Progenitor cell of endocrine pancreas (in vitro differentiated cells): ENCODE measurements at regions not wholly inside any gene's neighbourhood (a gene's known extent, or its start where the extent isn't known, plus 50 kb on each side); places are given as distances from the start of the nearest gene placed in this dataset.

Experiments
- DNase-seq: peaks from one replicate; pipeline ENCODE4 v3.0.0; 2021; ENCODE audit warnings: low spot score; ENCODE audit not compliant: unreplicated experiment
- H3K27ac Mint-ChIP-seq: 2 replicates; pipeline ENCODE4 v1.8.0; 2021; ENCODE audit warnings: mild to moderate bottlenecking, moderate library complexity, mixed read lengths
- H3K27me3 Mint-ChIP-seq: 2 replicates; pipeline ENCODE4 v1.8.0; 2021; ENCODE audit warnings: mixed read lengths
- H3K36me3 Mint-ChIP-seq: 2 replicates; pipeline ENCODE4 v1.8.0; 2022; ENCODE audit warnings: mixed read lengths; ENCODE audit not compliant: insufficient read depth
- H3K4me1 Mint-ChIP-seq: 2 replicates; pipeline ENCODE4 v1.8.0; 2021; ENCODE audit warnings: low read depth, mixed read lengths
- H3K4me3 Mint-ChIP-seq: 2 replicates; pipeline ENCODE4 v1.8.0; 2021; ENCODE audit warnings: low read depth, mild to moderate bottlenecking, moderate library complexity, mixed read lengths
- H3K9me3 Mint-ChIP-seq: 2 replicates; pipeline ENCODE4 v1.8.0; 2021; ENCODE audit warnings: low read depth, mixed read lengths
- CTCF ChIP-seq: fragments of 200-600 bp; sonication (generic); IDR thresholded peaks from one replicate; pipeline ENCODE4 v1.5.0; 2021; ENCODE audit warnings: antibody characterized with exemption, mild to moderate bottlenecking; ENCODE audit not compliant: unreplicated experiment

- H3K27ac Mint-ChIP-seq: no peak overlapping the region
- H3K27me3 Mint-ChIP-seq: peaks cover 23% of the 10 kb centered on the region
- no peak for DNase-seq
- H3K36me3 Mint-ChIP-seq: no peaks in the 10 kb centered on the region
- H3K4me1 Mint-ChIP-seq: peaks cover 11% of the 10 kb centered on the region
- H3K4me3 Mint-ChIP-seq: no peak overlapping the region
- no peaks in the 10 kb centered on the region for H3K9me3 Mint-ChIP-seq
- no peak for TF ChIP-seq CTCF
Measured at GRCh38 chr4:1574601-1575417, 109.3 kb downstream of the FAM53A start.

GRCh38 chr4:1573830-1574459 lies 110.2 kb downstream of the FAM53A start:
- TF ChIP-seq CTCF: no peak
- H3K27ac Mint-ChIP-seq: no peak overlapping the region
- no peak overlapping the region for H3K4me3 Mint-ChIP-seq
- no peaks in the 10 kb centered on the region for H3K36me3 Mint-ChIP-seq
- no peak for DNase-seq
- H3K27me3 Mint-ChIP-seq: peaks cover 23% of the 10 kb centered on the region
- H3K9me3 Mint-ChIP-seq: no peaks in the 10 kb centered on the region
- peaks cover 11% of the 10 kb centered on the region for H3K4me1 Mint-ChIP-seq

- Mint-ChIP-seq H3K4me3 (no peak overlapping the region), H3K27ac (peak overlapping the region; percentile 30), H3K27me3 (peaks cover 23% of the 10 kb centered on the region), H3K4me1 (peaks cover 11% of the 10 kb centered on the region), H3K36me3 (no peaks in the 10 kb centered on the region), H3K9me3 (no peaks in the 10 kb centered on the region)
- no peak for TF ChIP-seq CTCF
- DNase-seq: no peak
Measured at GRCh38 chr4:1572964-1573720, 111.0 kb downstream of the FAM53A start.

- TF ChIP-seq CTCF: no peak
- Mint-ChIP-seq H3K36me3 (no peaks in the 10 kb centered on the region), H3K4me3 (no peak overlapping the region), H3K9me3 (no peaks in the 10 kb centered on the region), H3K4me1 (peaks cover 11% of the 10 kb centered on the region), H3K27me3 (peaks cover 21% of the 10 kb centered on the region), H3K27ac (peak overlapping the region; percentile 54)
- no peak for DNase-seq
Measured at GRCh38 chr4:1572521-1572920, 111.6 kb downstream of the FAM53A start.

GRCh38 chr4:1572010-1572385 lies 112.1 kb downstream of the FAM53A start:
- TF ChIP-seq CTCF: no peak
- DNase-seq: no peak
- Mint-ChIP-seq H3K36me3 (no peaks in the 10 kb centered on the region), H3K27me3 (peaks cover 18% of the 10 kb centered on the region), H3K4me1 (peaks cover 11% of the 10 kb centered on the region), H3K27ac (peak overlapping the region; percentile 54), H3K9me3 (no peaks in the 10 kb centered on the region), H3K4me3 (no peak overlapping the region)
